ENCODE measurements at regions not wholly inside any gene's neighbourhood (a gene's known extent, or its start where the extent isn't known, plus 50 kb on each side); places are given as distances from the start of the nearest gene placed in this dataset.
"Not testable (repeated sequence)": the region's sequence is repeated elsewhere in the genome, so short reads cannot be mapped to it uniquely, and the experiment has no call there.

DNA sequence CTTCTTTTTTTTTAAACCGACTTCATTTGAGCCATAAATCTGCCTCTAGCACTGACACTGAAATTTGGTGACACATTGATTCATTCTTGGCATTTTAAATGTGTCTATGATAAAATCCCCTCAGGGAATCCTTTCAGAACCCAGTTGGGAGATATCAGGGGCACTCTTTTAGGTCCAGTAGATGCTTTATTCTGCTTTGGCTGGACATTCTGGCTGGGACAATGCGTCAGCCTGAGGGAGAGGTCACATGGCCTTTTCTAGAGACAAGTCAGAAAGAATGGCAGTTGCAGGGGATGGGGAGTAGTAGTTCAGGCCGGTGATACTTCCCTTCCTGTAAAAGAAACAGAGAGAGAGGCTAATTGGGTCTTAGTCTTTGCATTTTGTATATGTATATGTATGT is 63.1 kb downstream of the TRIM43 start:
- not testable (repeated sequence) for DNase-seq

DNA sequence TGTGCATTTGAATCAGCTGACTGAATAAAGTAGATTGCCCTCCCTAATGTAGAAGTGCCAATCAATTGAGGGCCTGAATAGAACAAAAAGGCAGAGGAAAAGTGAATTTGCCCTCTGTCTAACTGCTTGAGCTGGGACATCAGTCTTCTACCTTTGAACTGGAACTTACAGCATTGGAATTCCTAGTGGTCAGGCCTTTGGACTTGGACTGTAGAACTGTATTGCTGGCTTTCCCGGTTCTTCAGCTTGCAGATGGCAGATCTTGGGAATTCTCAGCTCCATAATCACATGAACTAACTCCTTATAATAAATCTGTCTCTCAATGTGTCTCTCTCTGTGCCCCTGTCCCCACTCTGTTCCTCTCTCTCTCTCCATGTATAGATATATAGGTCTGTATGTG is 64.8 kb downstream of the TRIM43 start:
- DNase-seq = not testable (repeated sequence)

DNA sequence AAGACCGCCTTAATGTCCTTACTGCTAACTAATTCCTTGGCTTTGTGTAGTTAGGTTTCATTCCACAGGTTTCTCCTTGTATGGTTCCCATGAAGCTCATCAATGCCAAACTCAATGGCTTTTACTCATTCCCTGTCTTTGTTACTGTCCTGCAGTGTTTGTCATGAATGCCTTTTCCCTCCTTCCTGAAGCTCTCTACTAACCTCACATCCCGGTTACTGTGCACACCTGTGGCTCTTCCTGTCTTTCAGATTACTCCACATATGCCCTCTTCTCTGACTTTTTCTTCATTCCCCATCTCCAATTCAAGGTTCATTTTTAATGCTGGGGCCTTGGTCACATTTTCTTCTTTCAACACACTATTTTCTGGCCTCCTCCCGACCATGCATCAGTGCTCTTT is 66.1 kb downstream of the TRIM43 start:
- not testable (repeated sequence) for DNase-seq

DNA sequence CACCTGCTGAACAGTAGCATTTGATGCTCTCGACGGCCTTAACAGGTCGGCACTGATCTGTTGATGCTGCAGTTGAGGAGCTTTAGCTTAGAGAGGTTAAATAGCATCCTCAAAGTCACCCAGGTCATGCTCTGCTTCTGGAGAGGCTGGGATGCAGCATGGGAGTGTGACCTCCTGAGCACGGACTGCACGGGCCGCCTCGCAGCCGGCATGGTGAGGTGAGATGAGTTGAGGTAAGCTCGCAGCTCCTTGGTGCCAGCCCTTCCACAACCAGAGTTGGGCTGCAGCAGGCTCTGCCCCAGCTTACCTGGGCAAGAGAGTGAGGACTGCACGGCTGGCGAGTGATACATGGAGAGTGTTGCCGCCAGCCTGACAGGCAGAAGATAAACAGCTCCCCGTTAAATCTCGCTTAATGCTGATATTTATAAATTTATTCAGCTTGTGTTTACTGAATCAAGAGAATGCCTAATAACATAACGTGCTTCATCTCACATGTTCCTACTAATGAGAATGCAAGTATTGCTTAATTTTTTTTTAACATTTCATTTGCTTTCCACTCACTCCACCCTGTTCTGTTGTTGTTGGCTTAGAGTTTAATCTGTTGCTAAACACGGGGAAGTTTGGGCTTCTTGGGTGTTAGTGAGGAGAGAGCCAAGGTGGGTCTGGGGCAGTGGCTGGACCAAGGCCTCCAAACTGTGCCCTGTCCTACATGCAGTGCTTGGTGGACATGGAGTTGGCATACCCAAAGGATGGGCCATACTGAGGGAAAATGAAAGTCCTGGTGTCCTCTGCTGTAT is 69.2 kb downstream of the TRIM43 start:
- not testable (repeated sequence) for DNase-seq

DNA sequence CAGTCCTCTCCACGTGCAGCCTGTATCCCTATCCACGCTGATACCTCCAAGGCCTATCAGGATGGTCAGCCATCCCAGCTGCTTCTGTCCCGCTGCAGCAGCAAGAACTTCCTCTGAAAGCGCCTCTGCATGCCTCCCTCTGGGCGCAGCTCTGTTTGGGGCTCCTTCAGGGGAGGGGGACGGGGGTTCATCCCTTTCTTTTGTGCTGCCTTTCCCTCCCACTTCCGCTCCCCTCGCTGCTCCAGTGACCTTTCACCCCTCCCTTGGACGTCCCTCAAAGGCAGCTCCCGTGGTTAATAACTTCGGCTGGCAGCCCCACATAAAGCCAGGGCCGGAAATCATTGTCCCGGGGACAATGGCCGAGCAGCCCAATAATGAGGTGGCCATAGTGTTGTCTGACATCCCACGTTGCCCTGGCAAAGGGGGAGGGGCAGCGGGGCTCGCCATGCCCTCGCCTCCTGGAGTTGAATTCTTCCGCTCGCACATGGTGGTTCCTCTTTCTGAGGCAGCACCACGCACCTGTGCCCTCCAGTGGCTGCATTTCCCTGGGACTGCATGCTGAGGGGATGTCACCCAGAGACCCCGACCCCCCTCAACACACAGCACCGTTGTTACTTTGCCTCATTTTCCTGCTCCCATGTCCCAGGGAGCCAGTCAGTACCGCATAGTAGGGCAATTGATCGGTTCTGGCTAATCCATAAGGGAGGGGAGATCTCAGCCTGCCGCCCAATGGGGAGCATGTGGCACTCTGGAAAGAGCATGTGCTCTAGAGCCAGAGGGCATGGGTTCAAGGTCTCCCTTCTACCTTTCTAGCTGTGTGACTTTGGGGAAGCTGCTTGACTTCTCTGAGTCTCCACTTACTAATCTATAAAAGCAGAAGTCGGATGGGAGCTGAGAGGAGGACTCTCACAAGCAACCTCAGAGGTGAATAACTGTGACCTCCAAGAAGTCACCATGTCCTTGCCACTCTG is 72.0 kb downstream of the TRIM43 start:
- peak; percentile 69 for DNase-seq

DNA sequence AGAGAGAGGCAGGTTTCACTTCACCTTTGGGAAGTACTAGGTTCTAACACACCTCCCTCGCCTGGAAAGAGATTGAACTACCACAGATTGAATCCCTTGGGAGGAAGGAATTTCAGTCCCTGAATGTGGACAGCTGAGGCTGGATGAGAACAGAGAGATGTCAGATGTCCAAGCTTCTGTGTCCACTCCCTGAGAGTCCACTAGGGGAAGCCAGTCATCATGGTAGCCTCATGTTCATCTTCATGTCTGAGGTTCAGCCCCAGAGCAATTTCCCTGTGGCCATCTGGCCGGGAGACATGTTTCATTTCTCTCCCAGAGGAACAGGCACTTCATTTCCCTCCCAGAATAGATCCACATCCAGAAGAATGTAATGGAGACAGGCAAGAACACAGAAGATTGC is 74.8 kb downstream of the TRIM43 start:
- DNase-seq = not testable (repeated sequence)

DNA sequence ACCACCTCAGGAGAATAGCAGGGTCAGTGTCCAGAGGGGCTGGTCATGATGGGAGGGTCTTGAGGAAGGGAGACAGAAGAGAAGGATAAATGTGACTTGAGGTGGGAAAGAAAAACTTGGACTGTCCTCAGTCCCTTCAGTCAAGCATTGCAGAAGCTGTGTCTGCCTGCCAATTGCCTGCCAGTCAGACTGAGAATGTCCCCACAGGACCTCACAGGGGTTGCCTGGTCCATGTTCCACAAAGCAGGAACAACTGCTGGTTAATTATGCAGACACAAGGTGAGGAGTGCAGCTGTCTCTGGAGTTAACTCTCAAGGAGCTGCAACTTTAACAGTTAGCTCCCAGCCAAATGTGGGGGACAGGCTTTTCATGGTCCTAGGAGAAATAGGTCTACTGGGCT is 75.7 kb downstream of the TRIM43 start:
- no peak for DNase-seq

DNA sequence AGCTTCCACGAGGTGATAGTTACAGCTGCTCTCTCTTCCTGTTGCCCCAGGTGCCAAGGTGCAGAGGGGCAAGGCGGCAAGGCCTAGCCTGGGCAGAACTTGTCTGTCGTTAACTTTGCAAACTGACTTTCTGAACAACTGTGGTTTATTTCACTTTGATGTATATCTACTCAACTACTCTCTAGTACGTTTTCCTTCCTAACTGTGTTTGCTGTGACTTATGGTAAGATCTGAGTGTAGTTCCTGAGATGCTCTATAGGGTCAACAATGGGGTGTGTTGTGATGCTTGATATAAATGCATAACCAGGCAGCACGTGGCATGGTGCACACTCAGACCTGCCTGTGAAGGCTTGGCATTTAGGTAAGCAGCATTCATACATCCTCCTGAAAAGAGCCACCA is 77.1 kb downstream of the TRIM43 start:
- not testable (repeated sequence) for DNase-seq

DNA sequence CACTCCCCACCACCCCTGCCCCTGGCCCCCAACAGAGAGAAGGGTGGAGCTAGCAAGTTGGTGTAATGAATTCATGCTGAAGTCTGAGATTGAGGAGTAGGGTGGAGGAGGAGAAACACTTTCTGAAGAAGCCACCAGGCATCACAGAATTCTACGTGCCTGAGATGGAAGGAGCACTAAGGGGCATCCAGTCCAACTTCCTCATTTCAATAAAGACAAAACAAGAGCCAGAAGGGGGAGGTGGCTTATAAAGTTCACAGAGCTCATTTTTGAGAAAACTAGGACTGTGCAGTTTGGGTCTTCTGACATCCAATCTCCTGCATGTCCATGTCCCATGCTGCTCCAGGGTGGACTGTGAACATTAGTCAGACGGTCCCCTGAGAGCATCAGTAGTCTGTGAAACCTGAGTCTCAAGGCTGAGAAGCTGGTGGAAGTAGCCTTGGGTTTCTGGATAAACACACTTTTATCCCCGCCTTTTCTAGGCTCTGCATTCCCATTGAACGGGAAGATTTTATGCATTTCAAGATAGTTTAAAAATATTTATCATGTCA is 77.7 kb downstream of the TRIM43 start:
- DNase-seq = no peak

DNA sequence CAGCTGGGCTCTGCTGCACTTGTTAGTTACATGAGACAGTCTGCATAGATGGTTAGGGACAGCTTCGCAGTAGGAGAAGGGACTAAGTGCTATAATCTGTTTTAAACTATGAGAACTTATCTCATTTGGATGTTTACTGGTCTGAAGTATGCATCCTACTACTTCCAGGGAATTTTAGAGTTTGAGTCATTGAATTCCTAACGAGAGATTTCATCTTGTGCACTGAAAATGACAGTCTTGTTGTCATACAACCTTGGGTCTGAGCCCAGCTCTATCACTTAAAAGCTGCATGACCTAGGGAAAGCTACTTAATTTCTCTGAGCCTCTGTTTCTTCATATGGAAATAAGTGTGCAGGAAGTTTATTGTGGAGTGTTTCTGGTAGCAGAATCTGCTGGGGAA is 78.4 kb downstream of the TRIM43 start:
- no peak for DNase-seq

DNA sequence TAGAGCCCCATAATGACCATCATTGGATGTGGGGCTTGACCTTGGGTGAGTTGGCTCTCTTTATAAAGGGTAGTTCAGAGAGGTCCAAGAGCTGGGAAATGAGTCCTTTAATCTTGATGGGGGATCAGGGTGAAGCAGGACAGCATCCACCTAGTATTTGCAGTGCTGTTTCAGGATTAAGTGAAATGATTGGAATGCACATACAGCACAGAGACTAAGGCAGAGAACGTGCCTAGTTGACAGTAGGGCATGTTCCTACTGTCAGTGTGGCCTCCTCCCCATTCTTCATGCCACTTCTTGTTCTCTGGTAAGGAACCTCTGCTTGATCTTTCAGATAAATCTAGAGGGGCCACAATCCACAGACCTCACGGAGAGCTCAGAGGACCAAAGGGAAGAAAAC is 78.9 kb downstream of the TRIM43 start:
- DNase-seq = no peak

DNA sequence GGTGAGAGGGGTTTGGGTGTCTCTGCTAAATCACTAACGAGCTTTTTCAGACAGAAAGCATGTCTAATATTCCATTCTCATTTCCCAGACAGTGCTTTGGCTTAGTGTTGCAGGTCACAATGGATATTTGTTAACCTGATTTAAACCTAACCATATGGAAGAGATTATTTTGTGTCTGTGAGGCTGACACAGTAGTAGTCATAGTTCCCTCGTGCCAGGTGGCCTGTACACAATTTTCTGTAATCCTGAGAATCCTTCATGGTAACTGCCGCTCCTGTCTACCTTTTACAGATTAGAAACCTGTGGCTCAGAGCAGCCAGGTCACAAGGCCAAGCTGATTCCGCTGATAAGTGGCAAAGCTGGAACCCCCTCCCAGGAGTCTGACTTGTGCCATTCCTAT is 79.4 kb downstream of the TRIM43 start:
- DNase-seq = not testable (repeated sequence)

DNA sequence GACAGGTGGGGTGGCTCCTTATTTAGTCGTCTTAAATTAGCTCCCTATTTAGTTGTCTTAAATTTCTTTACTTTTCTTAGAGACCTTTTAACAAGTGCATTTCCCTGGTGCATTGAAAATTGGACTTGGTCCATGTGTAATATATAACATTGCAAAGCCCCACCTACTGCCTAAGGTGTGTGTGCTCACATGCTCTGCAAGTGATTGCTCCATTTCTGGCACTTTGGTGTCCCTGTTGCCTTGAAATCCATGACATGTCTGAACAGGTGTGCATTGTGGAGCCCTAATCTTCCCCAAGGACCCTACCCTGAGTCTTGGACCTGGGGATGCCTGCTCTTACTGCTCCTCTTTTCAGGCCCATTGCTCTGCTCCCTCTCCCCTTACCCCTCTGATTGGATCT is 80.2 kb downstream of the TRIM43 start:
- not testable (repeated sequence) for DNase-seq

DNA sequence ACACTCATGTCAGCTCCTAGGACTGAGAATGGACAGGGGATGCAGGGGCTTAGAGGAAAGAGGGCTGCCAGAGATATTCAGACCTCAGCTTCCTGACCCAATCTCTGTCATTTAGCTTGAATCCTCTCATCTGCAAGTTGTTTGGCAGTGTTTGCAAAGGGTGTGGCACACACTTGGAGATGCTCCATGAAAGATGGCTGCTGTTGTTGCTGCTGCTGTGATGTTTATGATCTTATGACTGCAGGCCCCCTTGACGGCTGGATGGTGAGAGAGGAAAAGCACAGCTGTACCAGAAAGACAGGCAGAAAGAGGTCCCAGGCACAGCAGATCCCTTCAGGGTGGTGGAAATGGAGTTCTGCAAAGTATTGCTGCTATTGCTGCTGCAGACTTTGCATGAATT is 80.7 kb downstream of the TRIM43 start:
- DNase-seq = not testable (repeated sequence)

DNA sequence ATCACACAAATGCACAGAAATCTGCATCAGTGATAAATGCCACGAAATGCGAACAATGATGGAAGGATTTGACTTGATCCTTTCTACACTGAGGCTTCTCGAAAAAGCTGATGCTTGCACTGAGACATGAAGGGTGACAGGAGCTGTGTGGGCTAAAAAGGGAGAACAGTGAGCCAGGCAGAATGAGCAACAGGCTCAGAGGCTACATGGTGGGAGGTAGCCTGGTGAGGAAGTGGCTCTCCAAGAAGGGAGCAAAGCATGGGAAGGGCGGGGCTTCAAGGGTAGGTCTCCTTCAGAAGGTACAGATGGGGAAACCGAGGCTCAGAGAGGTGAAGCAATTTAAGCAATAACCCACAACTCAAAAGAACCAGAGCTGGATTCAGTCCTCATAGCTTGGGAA is 82.4 kb downstream of the TRIM43 start:
- DNase-seq = no peak

DNA sequence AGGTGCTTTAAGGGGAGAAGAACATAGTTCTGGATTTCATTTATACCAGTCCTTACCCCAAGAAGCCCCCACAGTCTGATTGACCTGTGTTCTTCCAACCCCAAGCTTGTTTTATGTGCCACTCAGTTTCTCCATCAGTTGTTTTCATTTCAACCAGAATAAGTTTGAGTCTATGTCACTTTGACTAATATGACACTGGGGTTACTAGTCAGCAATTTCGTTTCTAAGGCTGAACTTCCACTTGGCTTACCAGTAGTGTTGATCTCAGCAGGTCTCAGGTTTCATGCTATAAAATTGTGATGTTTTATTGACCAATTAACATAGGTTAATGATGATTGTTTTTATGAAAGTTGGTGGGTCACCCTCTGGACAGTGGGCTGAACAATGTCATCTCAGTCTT is 84.8 kb downstream of the TRIM43 start:
- DNase-seq = not testable (repeated sequence)

DNA sequence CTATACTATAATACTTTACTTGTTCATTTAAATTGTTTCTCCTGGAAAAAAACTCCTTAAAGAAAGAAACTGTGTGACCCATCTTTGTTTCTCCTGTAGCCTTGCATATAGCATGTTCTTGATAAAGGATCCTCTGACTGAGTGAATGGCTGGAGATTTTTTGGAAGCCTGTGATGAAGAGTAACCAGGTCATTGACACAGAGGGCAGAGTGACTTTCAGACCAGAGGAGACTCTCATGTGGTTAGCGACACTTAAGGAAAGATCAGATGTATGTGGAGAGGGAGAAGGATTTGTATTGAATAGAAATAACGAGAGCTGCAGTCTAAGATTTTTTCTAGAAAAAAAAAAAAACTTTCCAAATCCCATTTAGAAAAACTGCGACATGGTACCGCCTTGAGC is 85.5 kb downstream of the TRIM43 start:
- no peak for DNase-seq

DNA sequence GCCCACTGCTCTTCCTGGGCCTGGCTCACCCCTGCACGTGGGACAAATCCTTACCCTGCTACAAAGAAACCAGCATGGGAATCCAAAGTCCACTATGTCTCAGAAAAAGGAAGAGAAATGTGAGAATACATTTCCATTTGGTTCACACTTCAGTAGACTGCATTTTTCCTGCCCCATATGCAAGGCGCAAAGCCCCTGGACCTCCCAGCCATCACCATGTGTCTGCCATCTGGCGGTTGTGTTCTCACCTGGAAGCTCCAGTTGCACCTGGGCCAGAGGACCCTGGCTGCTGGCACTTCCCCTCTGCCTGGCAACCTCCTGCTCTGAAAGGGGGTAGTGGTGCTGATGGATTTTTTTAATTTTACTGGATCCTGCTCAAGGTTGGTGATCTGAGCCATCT is 86.0 kb downstream of the TRIM43 start:
- DNase-seq = not testable (repeated sequence)

DNA sequence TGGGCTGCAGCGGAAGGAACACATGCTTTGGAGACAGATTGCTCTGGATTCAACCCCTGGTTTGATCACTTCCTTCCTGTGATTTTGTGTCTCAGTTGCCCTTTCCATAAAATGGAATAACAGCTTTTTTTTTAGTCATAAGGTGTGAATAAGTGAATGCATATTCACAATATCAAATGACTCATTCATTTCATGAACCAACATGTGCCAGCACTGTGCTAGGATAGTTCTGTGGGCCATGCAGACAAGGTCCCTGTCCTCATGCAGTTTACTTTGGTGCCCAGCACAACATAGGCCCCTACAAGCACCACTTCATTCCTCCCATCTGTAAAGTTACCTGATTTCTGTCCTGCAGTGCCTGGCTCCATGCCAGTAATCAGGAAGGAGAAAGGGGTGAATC is 89.4 kb downstream of the TRIM43 start:
- DNase-seq = not testable (repeated sequence)

DNA sequence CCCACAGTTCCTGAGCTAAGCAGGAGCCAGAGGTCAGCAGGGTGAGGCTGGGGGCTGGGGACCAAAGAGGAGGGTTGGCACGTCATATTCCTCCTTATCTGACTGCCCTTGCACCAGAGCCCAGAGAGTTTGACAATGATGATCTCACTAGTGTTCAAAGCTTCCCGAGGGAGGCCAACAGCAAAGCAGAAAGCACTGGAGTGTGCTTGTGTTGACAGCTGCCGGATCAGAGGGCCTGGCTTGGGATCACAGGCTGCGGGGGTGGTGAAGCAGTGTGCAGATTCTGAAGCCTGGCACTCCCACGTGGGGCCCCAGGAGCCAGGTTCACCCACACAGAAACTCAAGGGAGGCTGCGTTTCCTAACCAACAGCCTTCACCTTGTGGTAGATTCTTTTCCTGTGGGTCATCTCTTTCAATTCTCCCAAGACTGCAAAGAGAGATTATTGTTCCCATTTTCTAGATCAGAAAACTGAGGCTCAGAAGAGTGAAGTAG is 89.8 kb downstream of the TRIM43 start:
- DNase-seq = peak; percentile 26

DNA sequence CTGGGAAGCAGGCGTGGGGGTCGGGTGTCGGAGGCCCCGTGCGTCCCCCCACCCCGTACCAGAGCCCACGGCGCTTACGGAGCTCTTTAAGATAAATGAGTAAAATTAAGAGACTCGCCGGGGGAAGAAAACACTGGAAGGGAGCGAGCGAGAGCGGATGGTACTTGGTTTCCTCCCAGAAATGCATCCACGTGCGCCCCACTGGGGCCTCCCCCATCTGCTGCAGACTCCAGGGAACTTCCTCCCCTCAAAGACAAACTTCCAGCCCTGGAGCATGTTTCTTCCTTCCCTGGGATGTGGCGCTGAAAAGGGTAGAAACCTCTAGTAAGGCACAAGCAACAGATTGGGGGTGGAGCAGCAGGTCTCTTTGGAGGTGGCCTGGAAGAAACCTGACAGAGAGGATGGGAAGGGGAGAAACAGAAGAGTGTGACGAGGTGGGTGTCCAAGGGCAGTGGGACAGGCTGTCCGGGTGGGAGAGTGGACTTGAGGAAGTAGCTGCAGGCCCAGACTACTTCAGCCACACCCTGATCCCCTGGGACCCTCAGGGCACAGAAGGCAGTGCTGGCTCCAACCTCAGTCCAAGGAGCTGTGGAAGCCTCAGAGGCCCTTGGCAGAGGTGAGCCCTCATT is 91.2 kb downstream of the TRIM43 start:
- peak; percentile 35 for DNase-seq

DNA sequence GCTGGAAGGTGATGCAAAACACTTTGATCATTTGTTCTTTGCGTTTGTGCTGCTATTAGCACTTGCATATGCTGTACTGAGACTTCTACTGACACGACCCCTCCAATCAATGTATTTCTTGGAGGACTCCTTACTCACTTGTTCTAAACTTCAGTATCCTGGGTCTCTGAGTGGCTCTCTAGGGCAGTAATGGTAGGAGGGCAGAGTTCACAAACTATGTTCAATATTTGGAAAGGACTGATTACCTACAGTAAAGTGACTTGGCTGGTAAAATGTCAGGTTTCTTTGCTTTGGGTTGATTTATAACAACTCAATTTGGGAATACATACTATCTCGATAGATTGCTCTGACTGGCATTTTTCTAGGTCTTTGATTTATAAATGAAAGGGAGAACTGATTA is 93.7 kb downstream of the TRIM43 start:
- DNase-seq = no peak

Data from eye (tissue), 1 donor.